GM20000 (cell line): ENCODE measurements at regions not wholly inside any gene's neighbourhood (a gene's known extent, or its start where the extent isn't known, plus 50 kb on each side); places are given as distances from the start of the nearest gene placed in this dataset.

Experiments used
- DNase-seq: peaks from one replicate; pipeline ENCODE4 v3.0.0; 2012; ENCODE audit warnings: low spot score
- CTCF ChIP-seq: IDR thresholded peaks from 2 replicates; pipeline ENCODE4 v1.5.1; 2012; ENCODE audit warnings: mild to moderate bottlenecking, control low read depth; ENCODE audit errors: extremely low read depth, missing control alignments

DNA sequence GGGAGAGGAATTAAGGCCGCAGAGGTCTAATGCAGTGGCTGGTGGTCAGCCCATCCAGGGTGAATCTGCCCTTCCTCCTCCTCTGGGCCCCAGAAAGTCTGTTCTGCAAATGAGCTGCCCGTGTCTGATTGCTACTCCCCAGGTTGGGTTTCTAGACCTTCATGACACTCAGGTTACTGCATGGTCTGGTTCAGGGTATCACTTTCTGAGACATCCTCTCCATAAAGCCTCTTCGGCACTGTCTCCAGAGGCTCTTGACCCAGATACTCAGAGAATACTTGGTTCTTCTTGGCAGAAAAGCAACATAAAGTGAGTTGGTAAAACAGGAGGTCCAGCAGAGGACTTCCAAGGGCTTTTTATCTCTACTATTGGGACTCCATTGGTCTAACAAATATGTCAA, 62.5 kb upstream of the GDNF start:
- no peak for TF ChIP-seq CTCF
- no peak for DNase-seq

DNA sequence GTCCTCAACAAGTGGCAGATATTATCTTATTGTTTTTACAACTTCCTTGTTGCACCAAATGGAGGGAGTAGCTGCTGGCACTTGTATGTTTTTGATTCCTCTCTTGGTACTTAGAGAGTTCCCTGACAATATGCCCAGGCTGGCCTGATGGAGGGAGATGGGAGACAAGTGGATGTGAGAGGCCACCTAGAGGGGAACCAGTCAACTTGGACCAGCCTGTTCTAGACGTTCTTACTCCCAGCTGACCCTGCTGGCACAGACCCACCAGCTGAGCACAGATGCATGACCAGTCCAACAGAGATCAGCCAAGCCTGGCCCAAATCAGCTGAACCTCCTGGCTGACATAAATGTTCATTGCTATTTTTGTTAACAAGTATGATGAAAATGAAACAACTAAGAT, 60.9 kb upstream of the GDNF start:
- DNase-seq = no peak

DNA sequence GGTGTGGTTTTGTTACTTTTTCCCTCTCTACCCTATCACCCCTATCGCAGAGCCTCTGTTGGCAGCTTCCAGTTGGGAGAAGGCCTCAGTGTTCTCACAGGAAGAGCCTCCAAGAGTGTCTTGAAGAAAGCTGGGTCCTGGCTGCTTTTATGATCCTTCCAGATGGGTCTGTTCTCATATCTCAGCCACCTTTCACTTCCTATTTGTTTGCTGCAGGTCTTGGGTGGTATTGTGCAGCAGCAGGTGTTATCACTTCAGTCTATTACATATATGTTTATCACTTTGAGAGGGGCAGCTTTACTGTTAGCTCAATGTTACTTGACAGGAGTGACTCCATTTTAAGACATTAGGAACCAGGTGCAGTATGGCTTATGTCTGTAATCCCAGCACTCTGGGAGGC, 59.2 kb upstream of the GDNF start:
- no peak for TF ChIP-seq CTCF
- no peak for DNase-seq

More for the DNA sequence above, 60.9 kb upstream of the GDNF start:
- no peak for TF ChIP-seq CTCF

DNA sequence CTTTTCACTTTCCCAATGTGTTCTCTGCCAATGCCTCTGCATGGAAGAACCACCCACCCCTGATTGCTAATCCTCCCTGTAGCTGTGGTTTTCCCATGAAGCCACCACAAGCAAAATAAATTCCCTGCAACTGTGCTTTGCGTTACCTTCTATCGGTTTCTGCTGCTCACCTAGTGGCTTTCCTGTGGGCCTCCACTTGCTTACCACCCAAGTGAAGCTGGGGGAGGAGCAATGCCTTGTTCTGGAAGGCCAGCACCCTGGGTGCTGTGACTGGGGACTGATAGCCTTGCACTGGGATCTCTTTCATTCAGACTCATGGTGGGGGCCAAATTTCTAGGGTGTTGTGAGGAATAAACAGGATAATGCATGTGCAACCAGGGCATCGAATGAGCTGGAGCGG, 56.3 kb upstream of the GDNF start:
- TF ChIP-seq CTCF = no peak
- DNase-seq = no peak

DNA sequence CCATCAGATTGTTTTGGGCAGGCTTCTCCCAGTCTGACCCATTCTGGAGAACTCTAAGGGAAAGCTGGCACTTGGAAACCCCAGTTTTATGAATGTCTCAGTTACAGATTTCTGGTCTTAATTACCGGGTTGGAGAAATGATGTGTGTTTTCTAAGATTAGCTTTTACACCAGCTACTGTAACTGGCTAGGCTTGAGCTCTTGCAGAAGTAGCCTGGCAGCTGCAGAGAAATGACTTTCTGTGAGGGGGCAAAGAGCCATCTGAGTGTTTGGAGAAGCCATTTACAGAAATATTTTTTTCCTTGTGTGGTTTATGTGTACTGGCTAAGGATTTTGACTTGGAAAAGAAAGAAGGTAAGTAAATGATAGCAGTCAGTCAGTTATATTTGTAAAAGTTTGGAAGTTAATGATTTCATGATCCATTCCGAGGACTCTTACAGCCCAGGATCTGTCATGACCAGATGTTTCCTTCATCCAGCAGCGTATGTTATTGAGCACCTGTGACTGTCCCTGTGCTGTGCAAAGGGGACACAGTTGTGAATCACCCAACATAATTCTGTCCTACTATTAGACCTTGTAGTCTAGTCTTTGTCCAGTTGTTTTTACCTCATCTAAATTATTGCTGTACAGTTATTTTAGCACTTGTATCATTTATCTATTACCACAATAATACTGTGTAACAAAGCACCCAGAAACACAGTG, 53.7 kb upstream of the GDNF start:
- DNase-seq = no peak
- no peak for TF ChIP-seq CTCF

- TF ChIP-seq CTCF = no peak
These were observed 52.7 kb upstream of the GDNF start for GRCh38 chr5:37892586-37892985.

GRCh38 chr5:37891832-37892231, 52.0 kb upstream of the GDNF start:
- TF ChIP-seq CTCF = no peak
- no peak for DNase-seq

More at GRCh38 chr5:37892586-37892985, 52.7 kb upstream of the GDNF start:
- no peak for DNase-seq
